HepG2 (cell line): ENCODE measurements at regions not wholly inside any gene's neighbourhood (a gene's known extent, or its start where the extent isn't known, plus 50 kb on each side); places are given as distances from the start of the nearest gene placed in this dataset.

Source experiments
- ZNF773 ChIP-seq: sonication (generic); formaldehyde crosslinking; IDR thresholded peaks from 2 replicates; pipeline ENCODE4 v1.4.0; 2020; ENCODE audit warnings: missing genetic modification reagents, borderline replicate concordance
- TF ChIP-seq, protein P1 (sequence below): sonication (generic); formaldehyde crosslinking; IDR thresholded peaks from 2 replicates; pipeline ENCODE4 v1.5.0; 2020; ENCODE audit warnings: mild to moderate bottlenecking, missing genetic modification reagents, borderline replicate concordance
- TF ChIP-seq, protein P2 (sequence below): sonication (generic); formaldehyde crosslinking; conservative IDR thresholded peaks from 2 replicates; pipeline ENCODE4 v1.8.0; 2022; ENCODE audit warnings: missing genetic modification reagents

GRCh38 chr6:159095616-159096015, 50.8 kb upstream of the TAGAP start (continued):
- TF ChIP-seq, protein P1, sequence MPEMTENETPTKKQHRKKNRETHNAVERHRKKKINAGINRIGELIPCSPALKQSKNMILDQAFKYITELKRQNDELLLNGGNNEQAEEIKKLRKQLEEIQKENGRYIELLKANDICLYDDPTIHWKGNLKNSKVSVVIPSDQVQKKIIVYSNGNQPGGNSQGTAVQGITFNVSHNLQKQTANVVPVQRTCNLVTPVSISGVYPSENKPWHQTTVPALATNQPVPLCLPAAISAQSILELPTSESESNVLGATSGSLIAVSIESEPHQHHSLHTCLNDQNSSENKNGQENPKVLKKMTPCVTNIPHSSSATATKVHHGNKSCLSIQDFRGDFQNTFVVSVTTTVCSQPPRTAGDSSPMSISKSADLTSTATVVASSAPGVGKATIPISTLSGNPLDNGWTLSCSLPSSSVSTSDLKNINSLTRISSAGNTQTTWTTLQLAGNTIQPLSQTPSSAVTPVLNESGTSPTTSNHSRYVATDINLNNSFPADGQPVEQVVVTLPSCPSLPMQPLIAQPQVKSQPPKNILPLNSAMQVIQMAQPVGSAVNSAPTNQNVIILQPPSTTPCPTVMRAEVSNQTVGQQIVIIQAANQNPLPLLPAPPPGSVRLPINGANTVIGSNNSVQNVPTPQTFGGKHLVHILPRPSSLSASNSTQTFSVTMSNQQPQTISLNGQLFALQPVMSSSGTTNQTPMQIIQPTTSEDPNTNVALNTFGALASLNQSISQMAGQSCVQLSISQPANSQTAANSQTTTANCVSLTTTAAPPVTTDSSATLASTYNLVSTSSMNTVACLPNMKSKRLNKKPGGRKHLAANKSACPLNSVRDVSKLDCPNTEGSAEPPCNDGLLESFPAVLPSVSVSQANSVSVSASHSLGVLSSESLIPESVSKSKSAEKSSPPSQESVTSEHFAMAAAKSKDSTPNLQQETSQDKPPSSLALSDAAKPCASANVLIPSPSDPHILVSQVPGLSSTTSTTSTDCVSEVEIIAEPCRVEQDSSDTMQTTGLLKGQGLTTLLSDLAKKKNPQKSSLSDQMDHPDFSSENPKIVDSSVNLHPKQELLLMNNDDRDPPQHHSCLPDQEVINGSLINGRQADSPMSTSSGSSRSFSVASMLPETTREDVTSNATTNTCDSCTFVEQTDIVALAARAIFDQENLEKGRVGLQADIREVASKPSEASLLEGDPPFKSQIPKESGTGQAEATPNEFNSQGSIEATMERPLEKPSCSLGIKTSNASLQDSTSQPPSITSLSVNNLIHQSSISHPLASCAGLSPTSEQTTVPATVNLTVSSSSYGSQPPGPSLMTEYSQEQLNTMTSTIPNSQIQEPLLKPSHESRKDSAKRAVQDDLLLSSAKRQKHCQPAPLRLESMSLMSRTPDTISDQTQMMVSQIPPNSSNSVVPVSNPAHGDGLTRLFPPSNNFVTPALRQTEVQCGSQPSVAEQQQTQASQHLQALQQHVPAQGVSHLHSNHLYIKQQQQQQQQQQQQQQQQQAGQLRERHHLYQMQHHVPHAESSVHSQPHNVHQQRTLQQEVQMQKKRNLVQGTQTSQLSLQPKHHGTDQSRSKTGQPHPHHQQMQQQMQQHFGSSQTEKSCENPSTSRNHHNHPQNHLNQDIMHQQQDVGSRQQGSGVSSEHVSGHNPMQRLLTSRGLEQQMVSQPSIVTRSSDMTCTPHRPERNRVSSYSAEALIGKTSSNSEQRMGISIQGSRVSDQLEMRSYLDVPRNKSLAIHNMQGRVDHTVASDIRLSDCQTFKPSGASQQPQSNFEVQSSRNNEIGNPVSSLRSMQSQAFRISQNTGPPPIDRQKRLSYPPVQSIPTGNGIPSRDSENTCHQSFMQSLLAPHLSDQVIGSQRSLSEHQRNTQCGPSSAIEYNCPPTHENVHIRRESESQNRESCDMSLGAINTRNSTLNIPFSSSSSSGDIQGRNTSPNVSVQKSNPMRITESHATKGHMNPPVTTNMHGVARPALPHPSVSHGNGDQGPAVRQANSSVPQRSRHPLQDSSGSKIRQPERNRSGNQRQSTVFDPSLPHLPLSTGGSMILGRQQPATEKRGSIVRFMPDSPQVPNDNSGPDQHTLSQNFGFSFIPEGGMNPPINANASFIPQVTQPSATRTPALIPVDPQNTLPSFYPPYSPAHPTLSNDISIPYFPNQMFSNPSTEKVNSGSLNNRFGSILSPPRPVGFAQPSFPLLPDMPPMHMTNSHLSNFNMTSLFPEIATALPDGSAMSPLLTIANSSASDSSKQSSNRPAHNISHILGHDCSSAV (CRISPR knock-in tag), result no peak
- TF ChIP-seq ZNF773, result no peak
- TF ChIP-seq, protein P2, sequence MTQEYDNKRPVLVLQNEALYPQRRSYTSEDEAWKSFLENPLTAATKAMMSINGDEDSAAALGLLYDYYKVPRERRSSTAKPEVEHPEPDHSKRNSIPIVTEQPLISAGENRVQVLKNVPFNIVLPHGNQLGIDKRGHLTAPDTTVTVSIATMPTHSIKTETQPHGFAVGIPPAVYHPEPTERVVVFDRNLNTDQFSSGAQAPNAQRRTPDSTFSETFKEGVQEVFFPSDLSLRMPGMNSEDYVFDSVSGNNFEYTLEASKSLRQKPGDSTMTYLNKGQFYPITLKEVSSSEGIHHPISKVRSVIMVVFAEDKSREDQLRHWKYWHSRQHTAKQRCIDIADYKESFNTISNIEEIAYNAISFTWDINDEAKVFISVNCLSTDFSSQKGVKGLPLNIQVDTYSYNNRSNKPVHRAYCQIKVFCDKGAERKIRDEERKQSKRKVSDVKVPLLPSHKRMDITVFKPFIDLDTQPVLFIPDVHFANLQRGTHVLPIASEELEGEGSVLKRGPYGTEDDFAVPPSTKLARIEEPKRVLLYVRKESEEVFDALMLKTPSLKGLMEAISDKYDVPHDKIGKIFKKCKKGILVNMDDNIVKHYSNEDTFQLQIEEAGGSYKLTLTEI, result no peak
- TF ChIP-seq, all 625 proteins: peak for 0
